IPS-NIHi11 (cell line): ENCODE measurements at regions not wholly inside any gene's neighbourhood (a gene's known extent, or its start where the extent isn't known, plus 50 kb on each side); places are given as distances from the start of the nearest gene placed in this dataset.
"Not testable (repeated sequence)": the region's sequence is repeated elsewhere in the genome, so short reads cannot be mapped to it uniquely, and the experiment has no call there.

Experiments
- DNase-seq: peaks from one replicate; pipeline ENCODE4 v3.0.0; 2012; ENCODE audit warnings: mixed read lengths, low spot score

DNA sequence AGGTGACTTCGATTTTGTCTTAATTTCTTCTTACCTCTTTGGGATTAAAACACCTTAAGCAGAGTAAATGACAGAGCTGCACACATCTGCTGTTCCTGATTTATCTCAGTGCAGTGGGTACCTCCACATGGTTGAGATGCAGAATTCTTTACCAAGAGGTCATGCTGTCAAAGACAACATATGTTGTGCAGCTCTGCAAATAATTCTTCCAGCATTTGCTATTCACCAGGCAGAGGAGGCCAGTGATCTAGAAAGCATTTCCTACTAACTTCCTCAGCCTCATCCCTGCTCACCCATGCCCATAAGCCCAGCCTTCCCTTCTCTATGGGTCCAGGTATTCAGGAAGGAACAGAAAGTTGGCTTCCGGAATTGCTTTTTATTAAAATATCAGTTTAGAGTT lies 109.3 kb downstream of the THBS2 start:
- DNase-seq = no peak

DNA sequence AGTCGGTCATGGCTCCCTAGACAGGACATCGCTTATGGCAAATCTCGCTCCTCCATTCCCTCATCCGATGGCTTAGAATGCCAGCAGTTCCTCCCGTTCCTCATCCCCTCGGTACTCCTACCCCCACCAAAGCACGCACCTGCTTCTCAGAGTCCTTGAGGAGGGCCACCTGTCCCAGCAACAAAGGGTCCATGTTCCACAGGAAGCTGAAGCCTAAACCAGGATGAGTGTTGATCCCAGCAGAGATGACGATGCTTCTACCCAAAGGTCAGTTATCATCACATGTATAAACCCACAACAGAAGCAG lies 111.2 kb downstream of the THBS2 start:
- no peak for DNase-seq

DNA sequence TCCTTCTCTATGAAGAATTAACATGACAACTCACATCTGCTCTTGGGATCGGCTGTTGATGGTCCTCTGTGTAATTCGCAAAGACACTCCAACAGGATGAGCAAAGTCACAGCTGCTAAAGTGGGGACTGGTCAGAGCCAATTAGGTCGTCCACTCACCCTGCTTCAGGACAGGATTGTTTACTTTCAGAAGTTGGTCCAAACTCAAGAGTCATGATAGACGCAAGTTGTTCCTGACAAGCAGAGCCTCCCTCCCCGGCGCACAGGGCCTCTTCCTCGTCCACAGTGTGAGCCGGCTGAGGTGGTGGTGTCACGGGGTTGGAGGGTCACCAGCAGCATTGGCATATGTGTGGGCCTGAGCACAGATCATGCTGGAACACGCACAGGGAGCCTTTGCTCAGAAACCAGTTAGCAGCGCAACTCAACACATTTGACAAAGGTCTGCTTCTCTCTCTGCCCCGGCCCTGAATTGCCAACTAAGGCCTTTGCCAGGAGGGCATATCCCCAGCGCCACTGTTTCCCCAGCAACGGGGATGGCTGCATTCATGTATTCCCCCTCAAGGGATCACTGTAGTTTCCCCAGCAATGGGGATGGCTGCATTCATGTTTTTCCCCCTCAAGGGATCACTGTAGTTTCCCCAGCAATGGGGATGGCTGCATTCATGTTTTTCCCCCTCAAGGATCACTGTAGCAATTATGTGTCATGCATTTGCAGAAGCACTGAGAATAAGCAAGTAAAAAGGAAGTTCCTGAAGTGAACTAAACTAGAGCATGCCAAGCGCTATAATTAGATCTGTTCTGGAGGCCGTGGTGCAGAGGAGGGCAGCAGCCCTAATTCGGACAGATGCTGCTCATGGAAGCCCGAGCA lies 111.7 kb downstream of the THBS2 start:
- no peak for DNase-seq

DNA sequence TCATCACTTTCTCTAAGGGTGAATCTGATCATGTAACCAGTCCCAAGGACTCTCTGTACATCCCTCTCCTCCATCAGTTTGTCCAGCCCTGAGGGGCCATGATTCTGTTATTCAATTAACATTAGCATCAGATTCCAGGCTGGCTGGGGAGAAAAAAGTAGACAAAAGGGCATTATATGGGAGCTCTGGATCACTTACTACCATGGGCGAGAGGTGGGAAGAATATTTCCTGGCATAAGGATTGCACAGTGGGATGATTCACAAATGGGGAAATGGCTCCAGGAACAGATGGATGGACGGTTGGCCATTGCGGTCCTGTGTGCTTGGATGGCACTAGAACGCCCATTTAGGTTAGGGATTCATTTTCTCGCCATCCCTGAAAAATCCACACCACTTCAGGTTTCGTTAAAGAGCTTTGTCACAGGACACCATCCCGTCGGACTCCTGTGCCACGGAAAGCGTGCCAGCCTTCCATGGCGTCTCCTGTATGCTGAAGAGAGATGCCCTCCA lies 112.6 kb downstream of the THBS2 start:
- no peak for DNase-seq

DNA sequence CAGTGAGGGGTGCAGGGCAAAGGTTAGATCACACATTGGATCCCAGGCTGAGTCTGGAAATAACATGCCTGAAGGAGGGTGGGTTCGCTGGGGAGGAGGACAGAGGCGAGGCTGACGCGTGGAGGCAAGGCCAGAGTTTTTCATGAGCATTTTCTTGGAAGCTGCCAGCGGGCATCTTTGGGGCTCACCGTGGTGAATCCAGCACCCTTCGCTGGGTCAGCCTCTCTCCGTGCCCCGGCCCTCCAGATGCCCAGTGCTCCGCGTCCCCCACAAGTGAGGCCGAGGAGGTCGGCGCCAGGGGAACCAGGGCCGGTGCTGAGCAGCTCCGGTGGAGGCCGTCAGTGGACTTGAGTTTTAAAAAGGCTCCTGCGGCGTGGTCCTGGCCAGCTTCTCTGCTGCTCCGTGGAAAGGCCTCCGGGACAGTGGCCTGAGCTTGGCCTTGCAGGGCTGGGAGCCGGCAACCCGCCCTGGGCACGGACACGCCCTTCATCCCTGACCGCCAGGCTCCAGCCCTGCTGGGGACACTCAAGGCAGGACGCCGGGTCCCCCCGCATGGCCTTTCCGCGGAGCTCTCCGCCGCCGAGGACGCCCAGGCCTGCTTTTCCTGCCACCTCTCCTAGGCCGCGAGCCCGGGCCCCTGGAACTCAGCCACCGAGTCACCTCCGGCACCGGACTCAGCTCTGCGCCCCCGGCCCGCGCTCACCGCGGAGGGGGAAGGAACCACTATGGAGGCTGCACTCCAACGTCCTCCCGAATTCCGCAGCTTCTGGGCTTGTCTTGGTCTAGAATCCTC lies 114.3 kb downstream of the THBS2 start:
- no peak for DNase-seq

DNA sequence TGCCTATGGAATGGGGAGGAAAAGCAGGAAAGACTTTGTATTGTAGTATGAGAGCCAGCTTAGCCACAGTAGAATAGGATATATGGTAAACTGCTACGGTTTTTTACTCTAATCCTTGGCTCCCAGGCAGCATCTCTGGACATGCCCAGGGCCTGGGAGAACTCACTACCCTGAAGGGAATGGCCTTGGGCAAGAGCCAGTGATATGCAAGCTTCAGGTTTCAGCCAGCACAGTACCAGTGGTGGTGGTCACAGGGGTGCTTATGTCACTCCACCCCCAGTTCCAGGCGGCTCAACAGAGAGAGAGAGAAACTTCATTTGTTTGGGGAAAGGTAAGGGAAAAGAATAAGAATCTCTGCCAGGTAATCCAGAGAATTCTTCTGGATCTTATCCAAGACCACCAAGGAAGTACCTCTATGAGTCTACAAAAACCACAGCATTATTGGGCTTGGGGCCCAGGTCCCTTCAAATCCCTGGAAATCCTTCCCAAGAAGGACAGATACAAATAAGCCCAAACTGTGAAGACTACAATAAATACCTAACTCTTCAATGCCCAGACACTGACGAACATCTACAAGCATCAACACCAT lies 121.2 kb downstream of the THBS2 start:
- DNase-seq = no peak

DNA sequence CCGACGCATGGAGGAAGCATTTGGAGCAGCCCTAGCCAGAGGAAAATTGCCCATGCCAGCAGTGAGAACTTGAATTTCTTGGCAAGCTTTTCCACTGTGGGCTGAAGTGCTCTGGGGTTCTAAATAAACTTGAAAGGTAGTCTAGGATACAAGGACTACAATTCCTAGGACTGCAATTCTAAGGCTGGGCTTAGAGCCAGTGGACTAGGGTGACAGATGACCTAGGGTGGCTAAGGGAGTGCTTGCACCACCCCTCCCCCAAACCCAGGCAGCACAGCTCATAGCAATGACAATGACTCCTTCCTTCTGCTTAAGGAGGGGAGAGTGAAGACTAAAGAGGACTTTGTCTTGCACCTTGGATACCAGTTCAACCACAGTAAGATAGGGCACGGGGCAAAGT lies 122.3 kb downstream of the THBS2 start:
- DNase-seq = no peak

DNA sequence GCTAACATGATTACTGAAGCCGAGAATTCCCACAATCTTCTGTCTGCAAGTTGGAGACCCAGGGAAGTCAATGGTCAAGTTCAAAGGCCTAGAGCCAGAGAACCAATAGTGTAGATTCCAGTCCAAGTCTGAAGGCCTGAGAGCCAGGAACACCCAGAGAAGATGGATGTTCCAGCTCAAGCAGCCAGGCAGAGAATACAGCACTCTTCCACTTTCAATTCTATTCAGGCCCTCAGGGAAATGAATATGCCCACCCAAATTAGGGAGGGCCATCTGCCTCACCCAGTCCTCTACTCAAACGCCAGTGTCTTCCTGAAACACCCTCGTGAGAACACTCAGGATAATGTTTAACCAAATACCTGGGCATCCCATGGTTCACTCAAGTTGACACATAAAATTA lies 123.5 kb downstream of the THBS2 start:
- DNase-seq = no peak

DNA sequence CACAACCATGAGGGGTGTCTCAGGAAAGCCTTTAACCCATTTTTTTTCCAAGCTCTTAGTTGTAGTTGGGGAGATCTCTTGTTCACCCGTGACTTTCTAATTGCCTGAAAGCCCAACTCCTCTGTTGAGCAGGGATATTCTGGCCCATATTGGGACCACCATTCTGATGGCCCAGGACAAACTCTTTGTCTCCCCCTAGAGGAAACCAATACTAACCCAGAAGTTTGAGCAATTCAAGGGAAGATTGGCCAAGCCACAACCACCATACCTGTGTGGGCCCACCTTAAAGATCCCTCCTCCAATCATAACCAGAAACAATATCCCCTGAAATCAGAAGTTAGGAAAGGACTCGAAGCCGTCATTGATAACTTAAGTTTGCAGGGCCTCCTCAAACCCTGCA lies 132.6 kb downstream of the THBS2 start:
- no peak for DNase-seq

DNA sequence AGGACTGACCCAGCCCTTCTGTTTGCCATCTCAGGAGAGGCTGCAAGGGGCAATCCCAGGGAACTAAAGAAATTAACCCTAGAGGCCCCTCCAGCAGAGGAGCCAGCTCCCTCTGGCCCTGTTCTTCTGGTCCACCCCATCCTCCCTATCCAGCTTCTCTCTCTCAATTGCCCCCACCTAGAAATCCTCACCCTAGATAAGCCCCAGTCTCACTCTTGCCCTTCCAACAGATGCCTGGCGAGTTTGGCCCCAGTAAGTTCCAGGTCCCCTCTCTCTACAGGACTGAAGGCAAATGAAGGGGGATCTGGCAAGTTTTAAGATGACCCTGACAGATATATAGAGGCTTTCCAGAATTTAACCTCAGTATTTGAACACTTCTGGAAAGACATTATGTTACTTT lies 134.0 kb downstream of the THBS2 start:
- no peak for DNase-seq

DNA sequence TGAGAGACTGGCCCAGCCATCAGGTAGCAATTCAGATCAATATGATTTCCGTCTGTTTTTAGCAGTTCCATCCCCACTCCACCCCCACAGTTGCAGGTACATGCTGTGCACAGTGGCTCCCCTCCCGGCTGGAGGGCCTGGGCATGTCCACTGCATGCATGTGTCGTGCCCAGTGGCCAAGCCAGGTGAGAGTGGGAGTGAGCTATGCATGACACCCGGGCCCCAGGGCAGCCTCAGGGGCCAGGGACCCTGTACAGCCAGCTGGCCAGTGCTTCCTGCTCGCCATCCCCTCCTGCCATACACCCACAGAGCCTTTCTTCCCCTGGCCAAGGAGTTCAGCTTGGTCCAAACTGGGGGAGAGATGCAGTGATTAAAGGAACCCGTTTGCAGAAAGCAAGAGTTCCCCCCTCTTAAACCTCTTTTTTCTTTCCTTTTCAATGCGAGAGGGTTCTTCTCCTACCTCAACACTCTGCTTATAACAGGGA lies 135.3 kb downstream of the THBS2 start:
- no peak for DNase-seq

DNA sequence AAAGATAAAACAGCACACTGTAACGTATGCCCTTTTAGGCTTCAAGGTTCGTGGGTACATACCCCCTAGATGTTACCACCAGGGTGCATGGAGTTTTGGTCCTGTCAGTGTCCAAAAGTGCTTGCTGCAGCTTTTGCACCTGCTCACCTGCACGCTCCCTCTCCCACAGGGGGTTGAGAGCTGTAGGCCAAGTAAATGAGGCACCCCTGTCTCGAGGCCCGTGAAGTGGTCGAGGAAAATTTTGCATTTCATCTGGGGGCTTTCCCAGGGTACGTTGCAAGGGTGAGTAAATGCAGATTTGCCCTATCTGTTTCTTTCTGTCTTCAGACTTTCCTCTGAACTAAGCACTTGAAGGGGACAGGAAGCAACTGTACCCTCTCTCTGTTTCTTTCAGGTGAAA lies 136.0 kb downstream of the THBS2 start:
- no peak for DNase-seq

DNA sequence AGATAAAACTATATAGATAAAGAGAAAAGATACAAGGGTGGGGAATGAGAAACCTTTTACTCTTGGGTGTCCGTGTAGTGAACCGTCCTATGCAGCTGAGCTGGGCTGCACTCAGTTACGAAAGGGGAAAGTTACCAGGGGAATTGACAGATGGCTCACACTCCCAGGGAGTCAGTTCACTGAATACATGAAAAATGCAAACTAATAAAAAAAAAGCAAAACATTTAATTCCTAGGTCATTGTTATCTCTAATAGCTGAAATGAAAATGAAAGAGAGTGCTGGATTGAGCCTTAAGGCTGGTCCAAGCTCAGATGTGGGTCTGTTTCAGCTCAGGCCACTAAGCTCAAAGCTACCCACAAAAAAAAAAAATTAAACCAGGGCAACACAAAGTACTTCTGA lies 138.0 kb downstream of the THBS2 start:
- no peak for DNase-seq

DNA sequence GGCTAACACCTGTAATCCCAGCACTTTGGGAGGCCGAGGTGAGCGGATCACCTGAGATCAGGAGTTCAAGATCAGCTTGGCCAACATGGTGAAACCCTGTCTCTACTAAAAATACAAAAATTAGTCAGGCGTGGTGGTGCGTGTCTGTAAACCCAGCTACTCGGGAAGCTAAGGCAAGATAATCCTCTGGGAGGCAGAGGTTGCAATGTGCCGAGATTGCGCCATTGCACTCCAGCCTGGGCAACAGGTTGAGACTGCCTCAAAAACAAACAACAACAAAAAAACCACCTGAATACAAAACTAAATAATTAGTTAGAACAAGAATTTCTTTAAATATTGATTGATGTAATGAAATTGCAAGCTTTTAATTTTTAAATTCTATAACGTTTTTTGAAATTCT lies 139.0 kb downstream of the THBS2 start:
- DNase-seq = not testable (repeated sequence)

DNA sequence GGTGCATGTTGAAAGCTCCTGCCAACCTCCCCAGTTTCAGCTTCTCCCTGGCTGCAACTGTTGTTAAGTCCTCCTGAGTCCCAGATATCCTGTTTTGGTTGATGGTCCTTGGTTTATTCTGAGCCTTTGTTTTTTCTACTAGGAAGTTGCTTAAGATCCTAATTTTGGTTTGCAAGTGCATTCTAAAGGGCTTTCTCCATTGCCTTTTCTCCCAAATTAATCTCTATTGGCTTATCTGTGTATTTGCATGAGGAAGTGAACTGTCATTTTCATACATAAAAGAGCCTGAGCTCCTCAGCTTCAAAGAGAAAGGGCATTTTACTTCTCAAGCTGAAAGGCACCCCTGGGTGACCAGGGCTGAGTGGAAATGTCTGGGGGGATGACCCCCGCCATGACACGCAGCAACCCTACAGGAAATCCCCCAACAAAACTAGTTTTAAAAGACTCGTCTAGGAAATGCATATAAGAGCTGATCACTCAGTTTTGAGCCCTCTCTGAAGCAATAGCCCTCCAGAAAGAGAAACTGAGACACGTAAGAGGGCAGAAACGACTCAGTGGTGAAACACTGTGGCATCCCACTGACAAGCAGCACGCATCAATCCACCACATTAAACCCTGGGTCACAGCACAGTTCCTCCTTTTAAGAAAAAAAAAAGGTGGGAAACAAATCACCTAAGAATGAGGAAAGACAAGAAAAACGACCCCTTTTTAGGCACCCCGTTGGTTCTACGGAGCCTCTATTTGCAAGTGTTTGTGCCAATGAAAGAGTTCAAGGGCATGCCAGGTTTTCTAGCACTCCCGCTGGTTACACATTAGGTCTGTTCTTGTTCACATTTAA lies 140.9 kb downstream of the THBS2 start:
- no peak for DNase-seq

DNA sequence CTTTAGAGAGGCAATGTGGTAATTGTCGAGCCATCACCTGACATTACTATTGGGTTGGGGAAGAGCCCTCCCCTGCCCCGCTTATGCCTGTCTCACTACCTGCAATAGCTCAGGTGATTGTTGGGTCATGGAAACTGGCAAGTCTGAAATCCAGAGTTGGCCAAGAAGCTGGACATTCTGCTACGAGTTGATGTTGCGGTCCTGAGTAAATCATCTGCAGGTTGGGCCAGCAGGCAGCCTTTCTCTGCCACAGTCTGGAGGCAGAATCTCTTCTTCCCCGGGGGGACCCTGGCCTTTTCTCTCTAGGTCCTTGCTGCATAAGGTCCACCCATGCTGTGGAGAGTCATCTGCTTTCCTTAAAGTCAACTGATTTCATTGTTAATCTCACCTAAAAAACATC lies 142.4 kb downstream of the THBS2 start:
- DNase-seq = no peak

DNA sequence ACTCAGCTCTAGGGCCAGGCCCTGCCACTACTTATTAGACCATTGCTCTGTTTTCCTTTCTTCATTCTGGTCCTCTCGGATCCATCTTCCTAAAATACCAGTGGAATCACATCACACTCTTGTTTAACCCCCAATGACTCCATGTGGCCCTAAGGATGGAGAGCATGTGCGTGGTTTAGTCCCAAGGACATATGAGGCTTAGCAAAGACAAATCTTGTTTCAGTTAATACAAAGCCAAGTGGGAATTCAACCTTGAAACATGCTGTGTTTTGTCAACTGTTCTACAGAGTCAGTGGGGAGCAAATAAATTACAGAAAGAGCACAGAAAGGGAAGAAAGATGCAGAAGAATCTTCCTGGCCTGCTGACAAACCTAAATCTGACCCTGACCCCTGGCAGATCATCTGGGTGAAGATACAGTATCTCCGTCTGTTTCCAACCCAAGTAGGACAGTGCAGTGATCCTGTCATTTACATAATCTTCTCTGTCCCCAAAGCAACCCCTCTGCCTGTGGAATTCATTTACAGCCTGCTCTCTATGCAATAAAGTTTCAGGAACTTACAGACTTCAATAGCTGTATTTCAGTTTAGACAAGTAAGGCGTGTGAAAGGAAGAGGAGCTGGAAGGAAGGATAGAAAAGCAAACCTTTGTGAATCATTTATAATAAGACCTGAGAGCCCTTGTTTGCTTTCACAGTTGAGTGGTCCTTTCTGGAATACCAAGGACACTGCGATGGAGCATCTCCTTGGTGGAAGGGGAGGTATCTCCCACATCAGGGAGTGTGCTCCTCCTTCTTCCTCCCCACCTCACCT lies 144.0 kb downstream of the THBS2 start:
- no peak for DNase-seq

DNA sequence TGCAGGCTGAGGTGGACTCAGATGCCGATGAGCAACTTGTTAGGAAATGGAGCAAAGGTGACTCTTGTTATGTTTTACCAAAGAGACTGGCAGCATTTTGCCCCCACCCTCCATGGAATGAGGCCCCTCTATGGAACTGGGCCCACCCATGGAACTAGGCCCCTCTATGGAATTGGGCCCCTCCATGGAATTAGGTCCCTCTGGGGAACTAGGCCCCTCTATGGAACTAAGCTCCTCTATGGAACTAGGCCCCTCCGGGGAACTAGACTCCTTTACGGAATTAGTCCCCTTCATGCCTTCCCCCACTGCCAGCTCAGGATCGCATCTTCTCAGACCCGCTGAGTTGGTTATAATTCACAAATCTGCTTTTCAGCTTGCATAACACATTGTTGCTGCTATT lies 144.9 kb downstream of the THBS2 start:
- DNase-seq = no peak

DNA sequence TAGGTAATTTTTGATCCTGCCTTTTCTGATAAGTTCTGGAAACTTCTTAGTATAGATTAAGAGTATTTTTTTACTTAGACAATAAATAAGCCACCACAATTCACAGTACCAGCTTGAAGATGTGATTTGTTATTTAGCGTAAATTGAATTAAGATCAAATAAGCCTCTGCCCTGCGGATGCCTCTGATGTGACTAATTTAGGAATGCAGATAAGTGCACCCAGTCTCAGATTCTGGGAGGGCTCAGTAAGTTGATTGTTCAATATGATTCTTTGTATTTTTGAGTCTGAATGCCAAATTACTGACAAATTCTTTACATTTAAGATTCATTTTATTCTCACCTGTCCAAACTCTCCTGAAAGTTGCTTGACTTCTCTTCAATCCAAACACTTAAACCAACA lies 147.5 kb downstream of the THBS2 start:
- DNase-seq = no peak

DNA sequence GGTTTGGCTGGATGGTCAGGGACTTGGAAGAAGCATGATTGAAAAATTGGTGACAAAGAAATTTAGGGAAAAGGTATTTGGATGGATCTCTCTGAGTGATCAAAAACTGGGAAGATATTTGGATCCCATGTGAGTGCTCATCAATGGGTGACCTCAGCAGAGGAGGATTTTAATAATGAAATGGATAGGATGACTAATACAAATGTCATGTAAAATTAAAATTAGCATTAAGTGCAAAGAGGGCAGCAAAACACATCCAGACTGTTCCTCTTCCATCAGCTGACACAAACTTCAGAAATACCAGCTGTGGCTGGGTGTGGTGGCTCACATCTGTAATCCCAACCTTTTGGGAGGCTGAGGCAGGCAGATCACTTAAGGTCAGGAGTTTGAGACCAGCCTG lies 151.7 kb downstream of the THBS2 start:
- DNase-seq = no peak
